SW 1271 (cell line): ENCODE measurements at regions not wholly inside any gene's neighbourhood (a gene's known extent, or its start where the extent isn't known, plus 50 kb on each side); places are given as distances from the start of the nearest gene placed in this dataset.

Experiments
- DNase-seq, 2 experiments: peaks; one replicate each; lab custom pipeline; 2025; lab: John Stamatoyannopoulos, UW

- no peak for DNase-seq
Observed at GRCh38 chr11:2083411-2083810, 55.8 kb downstream of the IGF2 start.

DNA sequence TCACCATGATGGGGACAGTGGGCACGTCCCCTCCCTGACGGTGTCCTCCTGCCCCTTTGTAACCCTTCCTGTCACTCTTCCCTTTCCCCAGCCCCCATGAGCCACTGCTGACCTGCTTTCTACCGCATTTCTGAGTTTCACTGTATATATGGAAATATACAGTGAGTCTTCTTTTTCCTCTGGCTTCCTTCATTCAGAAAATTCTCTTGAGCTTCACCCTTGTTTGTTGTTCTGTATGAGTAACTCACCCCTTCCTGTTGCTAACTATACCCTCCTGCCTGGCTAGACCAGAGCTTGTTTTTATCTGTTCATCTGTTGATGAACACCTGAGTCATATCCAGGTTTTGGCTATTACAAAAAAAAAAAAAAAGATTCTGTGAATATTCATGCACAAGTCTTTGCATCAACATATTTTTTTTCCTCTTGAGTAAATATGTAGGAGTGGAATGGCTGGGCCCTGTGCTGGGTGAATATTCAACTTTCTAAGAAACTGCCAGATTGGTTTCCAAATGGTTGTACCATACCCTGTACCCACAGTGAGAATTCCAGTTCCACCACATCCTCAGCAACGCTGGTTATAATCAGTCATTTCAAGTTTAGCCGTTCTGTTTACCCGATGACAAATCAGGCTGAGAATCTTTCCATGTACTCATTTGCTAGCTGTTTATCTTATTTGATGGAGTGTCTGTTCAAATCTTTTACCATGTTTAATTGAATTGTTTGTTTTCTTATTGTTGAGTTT, 62.0 kb downstream of the IGF2 start:
- peak; percentile 55 to 76 for DNase-seq

GRCh38 chr11:2076441-2076840, 62.7 kb downstream of the IGF2 start:
- DNase-seq: no peak

GRCh38 chr11:2074266-2074825, 64.8 kb downstream of the IGF2 start:
- DNase-seq: no peak

DNA sequence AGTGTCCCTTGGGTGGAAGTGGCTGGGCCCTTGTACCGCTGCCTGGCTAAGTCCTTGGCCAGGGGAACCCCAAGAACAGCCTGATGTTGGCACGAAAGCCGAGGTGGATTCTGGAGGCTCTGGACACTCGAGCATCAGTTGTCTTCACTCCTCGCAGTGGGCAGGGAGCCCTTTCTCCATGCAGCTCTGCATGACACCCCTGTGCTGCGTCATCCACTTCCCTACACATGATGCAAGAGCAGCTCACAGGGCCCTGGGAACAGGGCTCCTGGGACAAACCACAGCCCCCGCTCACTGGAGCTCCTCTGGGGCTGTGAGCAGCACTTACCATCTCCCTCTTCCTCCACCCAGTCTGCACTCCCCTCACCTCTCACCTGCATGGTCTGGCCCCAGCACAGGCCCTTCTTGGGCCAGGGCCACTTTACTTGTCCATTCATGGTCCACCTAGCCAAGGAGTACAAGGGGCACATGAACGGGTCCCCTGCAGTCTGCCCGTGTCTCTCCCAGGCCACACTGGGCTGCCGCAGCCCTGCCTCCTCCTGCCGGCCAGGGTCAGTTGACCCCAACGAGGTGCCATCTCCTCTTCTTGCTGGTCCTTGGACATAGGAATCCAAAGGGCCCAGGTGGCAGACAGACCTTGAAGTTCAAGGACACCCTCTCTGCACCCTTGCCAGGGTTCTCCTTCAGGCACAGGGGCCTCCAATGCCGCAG, 66.5 kb downstream of the IGF2 start:
- DNase-seq: no peak

DNA sequence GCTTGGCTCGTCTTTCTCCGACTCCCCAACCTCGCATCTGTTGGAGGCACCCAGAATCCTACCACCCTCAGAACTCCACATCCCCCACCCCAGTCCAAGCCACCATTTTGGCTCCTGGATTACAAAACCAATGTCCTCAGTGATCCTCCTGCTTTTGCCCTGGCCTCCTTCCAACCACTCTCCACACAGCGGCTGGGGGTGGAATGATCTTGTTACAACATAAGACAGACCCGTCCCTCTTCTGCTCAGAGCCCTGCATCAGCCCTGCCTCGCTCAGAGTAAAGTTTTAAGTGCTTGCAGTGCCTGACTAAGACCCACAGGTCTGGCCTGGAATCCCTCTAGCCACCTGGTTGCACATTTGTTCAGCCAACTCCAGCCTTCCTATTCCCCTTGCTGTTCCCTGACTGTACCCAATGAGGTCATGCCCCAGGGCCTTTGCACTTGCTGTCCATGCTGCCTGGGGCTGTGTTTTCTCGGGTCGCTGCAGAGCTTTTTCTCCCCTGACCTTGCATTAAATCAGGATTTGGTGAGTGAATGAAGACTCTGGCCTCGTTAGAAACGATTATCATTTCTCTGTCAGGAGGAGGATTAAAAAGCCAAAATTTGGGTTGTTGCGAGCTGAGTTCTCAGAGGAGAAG, 67.3 kb downstream of the IGF2 start:
- no peak for DNase-seq
